ENCODE measurements at regions not wholly inside any gene's neighbourhood (a gene's known extent, or its start where the extent isn't known, plus 50 kb on each side); places are given as distances from the start of the nearest gene placed in this dataset.

DNA sequence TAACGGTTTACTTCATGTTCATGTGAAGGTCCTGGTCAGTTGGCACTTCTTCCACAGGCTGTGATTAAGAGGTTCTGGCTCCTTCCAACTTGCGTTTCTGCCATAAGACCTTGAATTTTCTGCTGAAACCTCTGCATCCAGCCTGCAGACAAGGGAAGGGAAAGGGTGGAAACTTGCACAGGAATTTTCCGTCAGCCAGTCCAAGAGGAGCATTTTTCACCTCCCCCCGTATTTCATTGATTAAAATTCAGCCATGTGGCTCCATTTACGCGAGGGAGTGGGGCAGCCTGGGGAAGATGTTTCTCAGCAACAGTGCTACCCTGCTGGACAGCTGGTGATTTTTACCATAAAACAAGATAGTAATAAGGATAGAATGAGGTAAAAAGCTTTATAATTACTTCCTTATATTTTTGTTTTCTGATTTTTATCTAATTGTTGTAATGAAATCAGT is 101.5 kb upstream of the SMIM36 start:
- WGBS (ENCODE audit: extremely low coverage, insufficient coverage, insufficient read length) = no CpG with 5 or more reads among the region's 6 CpGs

GRCh38 chr17:55607731-55608341 is 96.6 kb upstream of the SMIM36 start:
- no peak overlapping the region for H2BK12ac ChIP-seq (ENCODE audit: low read length)
- no peak overlapping the region for H3K9ac ChIP-seq (ENCODE audit: low read length)
- H2AK5ac ChIP-seq (ENCODE audit: low read length) = no peak overlapping the region
- no peak overlapping the region for H2BK120ac ChIP-seq (ENCODE audit: insufficient read depth, low read length, poor library complexity)
- H3K23ac ChIP-seq (ENCODE audit: low read length) = no peak overlapping the region
- H3K27me3 ChIP-seq (ENCODE audit: insufficient read depth, low read length) = no peaks in the 10 kb centered on the region
- no peaks in the 10 kb centered on the region for H3K36me3 ChIP-seq (ENCODE audit: control insufficient read depth in 1 of 2, insufficient read depth in 2 of 2, low read length in 2 of 2)
- no peaks in the 10 kb centered on the region for H3K9me3 ChIP-seq (ENCODE audit: insufficient read depth, low read depth, low read length)
- H3K79me2 ChIP-seq (ENCODE audit: control insufficient read depth, insufficient read depth, low read length, poor library complexity) = no peaks in the 10 kb centered on the region
- H3K14ac ChIP-seq (ENCODE audit: low read length) = no peak overlapping the region
- no peak overlapping the region for H3K18ac ChIP-seq (ENCODE audit: low read length)
- H4K91ac ChIP-seq (ENCODE audit: low read depth, low read length) = no peak overlapping the region
- H3K4me2 ChIP-seq (ENCODE audit: low read length) = no peak overlapping the region
- H3K4me3 ChIP-seq (ENCODE audit: low read depth, low read length) = no peak overlapping the region
- H3K4ac ChIP-seq (ENCODE audit: low read depth, low read length) = no peak overlapping the region
- DNase-seq = no peak
- H2BK5ac ChIP-seq (ENCODE audit: low read depth, low read length, poor library complexity) = no peak overlapping the region
- peaks cover 2% of the 10 kb centered on the region for H3K79me1 ChIP-seq (ENCODE audit: low read length)
- peaks cover 0 to 2% of the 10 kb centered on the region in 2 experiments for H3K4me1 ChIP-seq (ENCODE audit: control insufficient read depth in 1 of 2, insufficient read depth in 2 of 2, low read length in 2 of 2)
- no peak overlapping the region for H4K12ac ChIP-seq (ENCODE audit: low read depth, low read length)
- H3K27ac ChIP-seq (ENCODE audit: low read depth, low read length) = no peak overlapping the region
- no peak overlapping the region for H4K8ac ChIP-seq (ENCODE audit: low read depth, low read length)
- H2AFZ ChIP-seq (ENCODE audit: insufficient read depth, low read length, poor library complexity) = no peak overlapping the region
- no CpG with 5 or more reads among the region's 2 CpGs for WGBS (ENCODE audit: extremely low coverage, insufficient coverage, insufficient read length)

More for the DNA sequence above, 101.5 kb upstream of the SMIM36 start:
- Histone ChIP-seq H3K23ac (ENCODE audit: low read length) (no peak overlapping the region), H2AFZ (ENCODE audit: insufficient read depth, low read length, poor library complexity) (no peak overlapping the region), H4K91ac (ENCODE audit: low read depth, low read length) (no peak overlapping the region), H3K4ac (ENCODE audit: low read depth, low read length) (no peak overlapping the region), H3K4me2 (ENCODE audit: low read length) (no peak overlapping the region), H3K36me3 (ENCODE audit: control insufficient read depth in 1 of 2, insufficient read depth in 2 of 2, low read length in 2 of 2) (no peaks in the 10 kb centered on the region), H3K27me3 (ENCODE audit: insufficient read depth, low read length) (no peaks in the 10 kb centered on the region), H3K4me1 (ENCODE audit: control insufficient read depth in 1 of 2, insufficient read depth in 2 of 2, low read length in 2 of 2) (no peaks in the 10 kb centered on the region), H2BK120ac (ENCODE audit: insufficient read depth, low read length, poor library complexity) (no peak overlapping the region), H3K79me1 (ENCODE audit: low read length) (no peaks in the 10 kb centered on the region), H2AK5ac (ENCODE audit: low read length) (no peak overlapping the region), H3K27ac (ENCODE audit: low read depth, low read length) (no peak overlapping the region), H4K12ac (ENCODE audit: low read depth, low read length) (no peak overlapping the region), H3K14ac (ENCODE audit: low read length) (no peak overlapping the region), H3K9me3 (ENCODE audit: insufficient read depth, low read depth, low read length) (no peaks in the 10 kb centered on the region), H4K8ac (ENCODE audit: low read depth, low read length) (no peak overlapping the region), H3K4me3 (ENCODE audit: low read depth, low read length) (no peak overlapping the region), H3K79me2 (ENCODE audit: control insufficient read depth, insufficient read depth, low read length, poor library complexity) (no peaks in the 10 kb centered on the region), H3K9ac (ENCODE audit: low read length) (no peak overlapping the region), H3K18ac (ENCODE audit: low read length) (no peak overlapping the region), H2BK12ac (ENCODE audit: low read length) (no peak overlapping the region), H2BK5ac (ENCODE audit: low read depth, low read length, poor library complexity) (no peak overlapping the region)
- DNase-seq = no peak

DNA sequence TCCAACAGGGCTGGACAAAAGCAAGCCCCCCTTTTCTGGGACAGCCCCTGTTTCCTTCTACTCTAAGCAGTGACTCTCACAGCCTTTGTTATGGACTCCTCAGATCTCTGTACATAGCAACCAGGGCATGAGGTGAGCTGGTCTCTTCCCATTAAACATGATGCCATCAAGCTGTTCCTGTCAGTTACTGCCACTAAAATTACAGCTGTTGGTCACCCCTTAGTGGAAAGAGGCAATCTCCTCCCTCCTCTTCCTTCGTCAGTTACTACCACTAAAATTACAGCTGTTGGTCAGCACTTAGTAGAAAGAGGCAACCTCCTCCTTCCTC is 95.2 kb upstream of the SMIM36 start:
- Histone ChIP-seq H3K9me3 (ENCODE audit: insufficient read depth, low read depth, low read length) (no peaks in the 10 kb centered on the region), H3K14ac (ENCODE audit: low read length) (no peak overlapping the region)
- no CpG with 5 or more reads among the region's 1 CpG for WGBS (ENCODE audit: extremely low coverage, insufficient coverage, insufficient read length)

GRCh38 chr17:55605705-55606487 is 94.6 kb upstream of the SMIM36 start:
- no peak overlapping the region for H3K27ac ChIP-seq (ENCODE audit: low read depth, low read length)
- peaks cover 0 to 2% of the 10 kb centered on the region in 2 experiments for H3K4me1 ChIP-seq (ENCODE audit: control insufficient read depth in 1 of 2, insufficient read depth in 2 of 2, low read length in 2 of 2)
- no peak overlapping the region for H3K23ac ChIP-seq (ENCODE audit: low read length)
- H2BK120ac ChIP-seq (ENCODE audit: insufficient read depth, low read length, poor library complexity) = peak overlapping the region; percentile 68
- peaks cover 2% of the 10 kb centered on the region for H3K79me1 ChIP-seq (ENCODE audit: low read length)
- H3K9me3 ChIP-seq (ENCODE audit: insufficient read depth, low read depth, low read length) = no peaks in the 10 kb centered on the region
- H2BK12ac ChIP-seq (ENCODE audit: low read length) = peak overlapping the region; percentile 73
- no peak overlapping the region for H3K14ac ChIP-seq (ENCODE audit: low read length)
- H3K4me3 ChIP-seq (ENCODE audit: low read depth, low read length) = no peak overlapping the region
- peak overlapping the region; percentile 51 for H4K91ac ChIP-seq (ENCODE audit: low read depth, low read length)
- H2AFZ ChIP-seq (ENCODE audit: insufficient read depth, low read length, poor library complexity) = no peak overlapping the region
- H4K12ac ChIP-seq (ENCODE audit: low read depth, low read length) = no peak overlapping the region
- no peak overlapping the region for H3K4ac ChIP-seq (ENCODE audit: low read depth, low read length)
- DNase-seq = no peak
- H2AK5ac ChIP-seq (ENCODE audit: low read length) = peak overlapping the region; percentile 7
- H3K79me2 ChIP-seq (ENCODE audit: control insufficient read depth, insufficient read depth, low read length, poor library complexity) = no peaks in the 10 kb centered on the region
- H2BK5ac ChIP-seq (ENCODE audit: low read depth, low read length, poor library complexity) = no peak overlapping the region
- H3K36me3 ChIP-seq (ENCODE audit: control insufficient read depth in 1 of 2, insufficient read depth in 2 of 2, low read length in 2 of 2) = no peaks in the 10 kb centered on the region
- no peaks in the 10 kb centered on the region for H3K27me3 ChIP-seq (ENCODE audit: insufficient read depth, low read length)
- H3K4me2 ChIP-seq (ENCODE audit: low read length) = no peak overlapping the region
- H3K18ac ChIP-seq (ENCODE audit: low read length) = no peak overlapping the region
- H4K8ac ChIP-seq (ENCODE audit: low read depth, low read length) = no peak overlapping the region
- no CpG with 5 or more reads among the region's 4 CpGs for WGBS (ENCODE audit: extremely low coverage, insufficient coverage, insufficient read length)
- no peak overlapping the region for H3K9ac ChIP-seq (ENCODE audit: low read length)

More for the DNA sequence above, 95.2 kb upstream of the SMIM36 start:
- Histone ChIP-seq H2AFZ (ENCODE audit: insufficient read depth, low read length, poor library complexity) (no peak overlapping the region), H3K27me3 (ENCODE audit: insufficient read depth, low read length) (no peaks in the 10 kb centered on the region), H3K23ac (ENCODE audit: low read length) (no peak overlapping the region), H3K79me1 (ENCODE audit: low read length) (peaks cover 2% of the 10 kb centered on the region), H3K9ac (ENCODE audit: low read length) (no peak overlapping the region), H3K79me2 (ENCODE audit: control insufficient read depth, insufficient read depth, low read length, poor library complexity) (no peaks in the 10 kb centered on the region), H3K36me3 (ENCODE audit: control insufficient read depth in 1 of 2, insufficient read depth in 2 of 2, low read length in 2 of 2) (no peaks in the 10 kb centered on the region), H3K4me1 (ENCODE audit: control insufficient read depth in 1 of 2, insufficient read depth in 2 of 2, low read length in 2 of 2) (peaks cover 0 to 2% of the 10 kb centered on the region in 2 experiments), H3K27ac (ENCODE audit: low read depth, low read length) (no peak overlapping the region), H2BK5ac (ENCODE audit: low read depth, low read length, poor library complexity) (no peak overlapping the region), H4K12ac (ENCODE audit: low read depth, low read length) (no peak overlapping the region), H3K18ac (ENCODE audit: low read length) (no peak overlapping the region), H3K4me3 (ENCODE audit: low read depth, low read length) (no peak overlapping the region), H3K4me2 (ENCODE audit: low read length) (no peak overlapping the region), H4K8ac (ENCODE audit: low read depth, low read length) (no peak overlapping the region), H2AK5ac (ENCODE audit: low read length) (no peak overlapping the region), H2BK12ac (ENCODE audit: low read length) (no peak overlapping the region), H2BK120ac (ENCODE audit: insufficient read depth, low read length, poor library complexity) (no peak overlapping the region), H4K91ac (ENCODE audit: low read depth, low read length) (no peak overlapping the region), H3K4ac (ENCODE audit: low read depth, low read length) (no peak overlapping the region)
- no peak for DNase-seq
